ENCODE measurements at regions not wholly inside any gene's neighbourhood (a gene's known extent, or its start where the extent isn't known, plus 50 kb on each side); places are given as distances from the start of the nearest gene placed in this dataset.

DNA sequence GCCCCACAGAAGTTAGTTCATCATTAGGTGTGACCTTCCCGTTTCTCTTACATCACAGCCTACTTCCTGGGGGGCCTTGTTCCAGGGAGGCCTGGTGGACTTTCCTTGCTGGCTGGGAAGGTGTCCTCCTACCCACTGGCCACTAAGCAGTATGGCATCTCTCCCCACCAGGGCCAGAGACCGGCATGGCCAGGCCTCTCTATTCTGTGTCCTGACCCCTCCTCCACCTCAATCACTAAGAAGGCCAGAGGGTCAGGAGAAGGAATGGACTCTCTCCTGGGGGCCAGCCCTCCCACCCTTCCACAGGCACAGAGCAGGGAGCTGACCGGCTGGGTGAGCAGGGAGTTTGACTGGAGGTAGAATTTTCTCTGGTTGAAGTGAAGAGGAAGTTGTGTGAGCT, 81.9 kb downstream of the PJA1 start:
- no peak for DNase-seq

- no peak for DNase-seq
These were observed 82.5 kb downstream of the PJA1 start for GRCh38 chrX:69082753-69083150.

GRCh38 chrX:69082055-69082752, 83.0 kb downstream of the PJA1 start:
- DNase-seq = no peak

DNA sequence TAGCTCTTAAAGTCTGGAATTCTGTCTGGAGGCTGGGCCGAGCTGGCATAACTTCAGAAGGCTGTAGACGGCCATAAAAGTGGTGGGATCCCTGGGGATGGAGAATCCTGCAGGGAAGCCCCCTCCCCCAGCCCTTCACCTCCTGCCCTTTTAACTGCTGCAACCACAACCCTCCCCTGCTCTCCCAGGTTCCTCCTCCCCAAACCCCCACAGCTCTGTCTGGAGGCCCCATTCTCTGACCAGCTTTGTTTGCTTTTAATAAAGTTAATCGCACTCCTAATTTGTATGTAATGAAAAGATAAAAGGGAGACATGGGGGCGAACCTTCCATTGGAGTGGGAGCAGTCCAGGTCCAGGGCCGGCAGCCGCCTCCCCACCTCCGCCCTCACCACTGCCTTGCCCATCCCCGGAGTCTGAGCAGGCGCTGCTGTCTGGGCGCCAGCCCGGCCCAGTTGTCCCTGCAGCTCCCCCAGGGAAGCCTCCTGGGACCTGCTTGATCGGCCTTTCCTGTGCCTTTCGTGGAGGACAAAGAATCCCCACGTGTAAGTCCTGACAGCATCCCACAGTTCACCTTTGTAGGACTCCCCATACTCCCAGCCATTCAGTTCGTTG, 84.3 kb downstream of the PJA1 start:
- no peak for DNase-seq

DNA sequence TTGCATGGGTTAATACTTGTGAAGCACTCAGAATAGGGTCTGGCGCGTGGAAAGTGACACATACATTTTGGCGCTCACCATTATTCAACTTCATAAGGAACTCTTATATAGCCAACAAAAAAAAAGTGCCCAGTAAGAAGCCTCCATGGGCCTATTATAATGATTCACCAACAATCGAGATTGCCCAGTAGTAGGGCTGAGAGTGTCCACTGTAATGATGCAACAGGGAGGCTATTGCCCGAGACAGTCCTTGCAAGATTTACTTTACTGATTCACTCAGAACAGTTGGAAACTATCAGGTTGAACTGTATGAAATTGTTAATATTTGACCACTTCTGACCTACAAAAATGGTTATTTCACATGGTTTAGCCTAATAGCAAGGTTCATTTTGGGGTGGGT, 86.0 kb downstream of the PJA1 start:
- DNase-seq = no peak

GRCh38 chrX:69077895-69078455, 87.3 kb downstream of the PJA1 start:
- no peak for DNase-seq

DNA sequence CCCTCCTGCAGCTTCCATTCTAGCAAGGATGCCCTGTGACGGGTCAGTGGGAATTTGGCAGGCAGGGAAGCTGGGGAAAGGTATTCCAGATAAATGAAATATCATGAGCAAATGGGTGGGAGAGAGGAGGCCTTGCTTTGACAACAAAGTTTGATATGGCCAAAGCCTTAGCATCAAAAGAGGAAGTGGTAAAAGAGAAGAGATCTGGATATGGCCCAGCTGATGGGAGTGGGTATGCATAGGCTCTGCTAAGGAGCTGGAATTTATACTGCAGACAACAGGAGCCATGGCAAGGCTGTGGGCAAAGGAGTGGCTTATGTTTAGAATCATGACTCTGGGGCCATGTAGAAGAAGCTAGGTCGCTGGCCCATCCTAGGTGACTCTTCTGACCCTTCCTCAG, 89.2 kb downstream of the PJA1 start:
- no peak for DNase-seq

- no peak for DNase-seq
These were observed 90.5 kb downstream of the PJA1 start for GRCh38 chrX:69074726-69075125.

- DNase-seq = no peak
These were observed 91.5 kb downstream of the PJA1 start for GRCh38 chrX:69073721-69074120.

GRCh38 chrX:69073241-69073640, 92.0 kb downstream of the PJA1 start:
- DNase-seq = no peak

DNA sequence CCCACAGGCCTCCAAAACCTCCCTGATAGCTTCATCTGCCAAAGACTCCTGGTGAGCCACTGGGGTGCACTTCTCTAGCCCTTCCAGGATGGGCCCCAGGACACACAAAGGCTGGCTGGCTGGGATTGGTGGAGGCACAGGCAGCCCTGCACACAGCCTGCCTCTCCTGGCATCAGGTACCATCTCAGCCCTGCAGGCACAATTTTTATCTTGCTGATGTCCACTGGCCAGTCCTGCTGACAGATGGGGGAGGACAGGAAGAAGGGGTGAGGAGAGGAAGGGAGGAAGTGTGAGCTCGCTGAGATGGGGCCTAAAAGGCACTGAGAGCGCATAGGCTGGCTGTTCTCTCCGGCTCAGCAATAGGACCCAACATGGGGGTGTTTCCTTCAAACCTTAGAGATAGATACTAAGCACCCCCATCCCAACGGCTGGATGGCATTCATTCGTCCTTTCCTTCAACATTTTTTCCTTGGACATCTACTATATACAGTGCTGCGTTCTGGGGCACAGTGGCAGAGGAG, 92.7 kb downstream of the PJA1 start:
- DNase-seq = no peak

DNA sequence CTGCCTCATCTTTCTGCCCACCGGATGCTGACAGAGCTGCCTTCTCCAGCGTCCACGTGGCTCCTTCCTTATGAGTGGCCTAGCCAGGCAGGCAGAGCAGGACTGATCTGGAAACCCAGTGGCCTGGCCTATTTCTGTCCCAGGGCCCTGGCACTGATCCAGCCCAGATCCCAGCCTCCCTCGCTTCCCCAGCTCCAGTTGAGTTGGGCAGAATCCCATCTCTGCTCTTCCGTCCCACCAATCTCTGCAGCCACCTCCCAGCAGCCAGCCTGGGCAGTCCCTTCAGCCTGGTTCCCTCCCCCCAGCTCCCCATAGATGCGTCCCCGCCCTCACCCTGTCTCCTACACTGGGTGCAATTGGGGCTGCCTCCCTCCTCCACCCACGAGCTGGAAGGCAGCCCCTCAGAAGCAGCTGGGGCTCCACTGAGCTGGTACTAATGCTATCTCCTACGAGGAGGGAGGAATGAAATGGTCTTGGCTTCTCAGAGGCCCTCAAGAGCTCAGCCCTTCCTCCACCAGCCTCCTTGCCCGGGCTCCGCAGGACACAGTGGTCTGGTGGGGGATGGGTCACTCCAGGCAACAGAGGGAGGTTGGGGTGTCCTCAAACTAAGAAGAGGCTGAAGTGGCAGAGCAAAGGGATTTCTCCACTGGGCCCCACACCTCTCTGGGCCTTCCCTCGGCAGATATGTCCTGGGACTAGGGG, 94.2 kb downstream of the PJA1 start:
- DNase-seq = no peak

- no peak for DNase-seq
These were observed 95.4 kb downstream of the PJA1 start for GRCh38 chrX:69069876-69070275.

GRCh38 chrX:69069086-69069445, 96.2 kb downstream of the PJA1 start:
- DNase-seq = no peak

DNA sequence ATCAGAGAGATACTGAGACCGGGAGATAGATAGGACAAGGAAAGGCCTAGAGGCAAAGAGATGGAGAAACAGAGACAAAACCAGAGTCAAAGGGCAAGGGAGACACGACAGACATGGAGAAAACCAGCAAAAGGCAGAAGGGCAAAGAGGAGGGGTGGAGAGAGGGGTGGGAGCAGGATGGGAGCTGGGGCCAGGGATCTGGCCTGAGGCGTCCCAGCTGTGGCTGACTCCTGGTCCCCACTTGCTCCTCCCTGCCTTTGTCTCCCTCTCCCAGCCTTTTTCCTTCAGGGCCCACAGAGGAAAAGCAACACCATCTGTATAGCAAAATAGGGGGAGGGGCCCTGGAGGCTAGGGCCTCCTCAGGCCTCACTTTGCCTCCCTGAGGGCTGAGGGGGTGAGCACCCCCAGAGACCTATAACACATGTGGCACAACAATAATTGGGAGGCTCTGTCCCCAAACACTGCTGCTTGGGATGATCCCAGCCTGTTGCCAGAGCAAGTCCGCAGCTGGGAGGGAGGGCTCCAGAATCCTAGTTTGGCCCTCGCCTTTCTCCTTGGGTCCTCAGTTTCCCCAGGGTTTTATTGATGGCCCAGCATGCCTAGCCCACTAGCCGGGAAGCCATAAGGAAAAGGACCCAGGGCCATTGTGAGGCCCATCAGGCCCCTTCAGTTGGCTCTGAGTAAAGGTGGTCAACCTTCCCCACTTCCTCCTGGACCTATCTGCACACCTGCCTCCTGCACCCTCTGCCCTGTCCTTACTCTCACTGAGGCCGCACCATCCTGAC, 96.8 kb downstream of the PJA1 start:
- no peak for DNase-seq

DNA sequence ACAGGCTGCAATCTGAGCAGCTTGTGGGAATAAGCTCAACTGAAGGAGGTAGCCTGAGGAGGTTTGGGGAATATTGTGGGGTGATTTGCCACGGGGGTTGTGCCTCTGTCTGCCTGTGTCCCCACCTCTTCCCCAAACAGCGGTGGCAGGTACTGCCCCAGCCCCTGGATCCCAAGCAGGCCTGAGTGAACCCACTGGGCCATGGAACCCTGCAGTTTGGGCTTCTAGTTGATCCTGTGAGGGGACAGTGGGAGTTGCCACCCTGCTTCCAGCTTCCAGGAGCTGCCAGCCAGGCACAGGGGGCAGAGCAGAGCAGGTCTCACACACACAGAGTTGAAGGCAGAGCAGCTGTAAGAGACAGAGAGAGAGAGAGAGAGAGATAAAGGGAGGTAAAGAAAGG, 97.4 kb downstream of the PJA1 start:
- no peak for DNase-seq

GRCh38 chrX:69066966-69067525, 98.2 kb downstream of the PJA1 start:
- DNase-seq = no peak

DNA sequence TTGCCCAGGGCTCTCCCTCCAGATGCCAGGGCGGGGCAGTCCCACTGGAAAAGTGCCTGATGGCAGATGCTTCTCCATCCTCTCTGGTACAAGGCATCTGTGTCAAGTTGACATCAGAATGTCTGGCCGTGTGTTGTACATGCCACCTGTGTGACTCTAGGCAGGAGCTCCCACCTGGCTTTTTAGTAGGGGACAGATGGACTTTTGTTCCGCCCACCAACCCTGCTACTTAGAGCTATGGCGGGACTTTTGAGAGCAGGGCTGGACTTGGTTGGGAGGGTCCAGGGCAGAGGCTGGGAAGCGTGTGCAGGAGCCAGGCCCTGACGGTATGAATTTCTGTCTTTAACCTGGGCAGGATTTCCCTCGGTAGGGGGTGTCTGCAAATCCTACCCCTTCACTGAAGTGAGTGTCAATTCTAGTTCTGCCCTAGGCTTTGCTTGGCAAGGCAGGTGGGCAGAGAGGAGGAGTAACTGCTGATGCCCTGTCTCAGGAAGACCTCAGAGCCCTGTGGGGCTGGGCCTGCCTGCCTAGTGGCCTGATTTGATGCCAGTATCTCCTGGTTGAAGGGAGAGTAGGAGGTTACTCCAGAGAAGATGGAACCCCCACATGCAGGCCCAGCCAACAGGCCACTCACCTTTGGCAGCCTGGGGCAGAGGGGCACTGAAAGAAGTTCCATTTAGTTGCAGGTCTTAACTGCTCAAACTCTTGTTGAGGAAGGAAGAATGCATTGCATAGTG, 99.1 kb downstream of the PJA1 start:
- DNase-seq = no peak

DNA sequence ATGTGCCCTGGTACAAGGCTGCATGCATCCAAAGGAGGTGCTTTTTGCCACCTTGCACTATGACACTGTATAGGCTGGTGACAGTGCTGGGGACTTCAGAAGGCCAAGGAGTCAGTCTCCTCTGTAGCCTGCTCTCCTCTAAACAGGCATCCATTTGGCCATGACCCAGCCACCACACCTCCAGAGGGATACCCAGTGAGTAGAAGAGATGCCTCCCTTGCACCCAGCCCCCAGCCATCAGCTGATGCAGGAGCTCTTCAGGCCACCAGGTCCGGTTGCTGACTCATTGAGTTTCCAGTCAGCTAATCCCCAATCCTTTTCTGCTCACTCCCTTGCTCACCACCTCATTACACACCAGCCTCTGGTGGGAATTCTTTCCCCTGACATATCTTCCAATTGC, 99.8 kb downstream of the PJA1 start:
- no peak for DNase-seq

DNA sequence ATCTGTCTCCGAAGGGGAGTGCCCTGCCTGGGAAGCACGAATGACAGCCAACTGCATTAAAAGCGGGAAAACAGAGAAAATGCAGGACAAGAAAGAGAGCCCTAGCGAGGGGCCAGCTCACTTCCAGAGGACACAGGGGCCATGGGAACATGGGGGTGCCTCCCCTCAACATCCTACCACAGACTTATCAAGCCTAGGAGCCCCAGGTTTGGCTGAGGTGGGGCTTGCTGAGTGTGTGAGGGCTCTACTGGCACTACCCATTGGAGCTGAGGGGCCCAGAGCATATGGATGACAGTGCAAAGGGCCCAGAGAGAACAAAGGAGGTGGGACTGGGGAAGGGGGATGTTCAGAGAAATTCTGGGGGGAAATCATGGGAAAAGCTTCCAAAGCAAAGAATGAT, 101.8 kb downstream of the PJA1 start:
- no peak for DNase-seq

- DNase-seq = no peak
These were observed 102.8 kb downstream of the PJA1 start for GRCh38 chrX:69062493-69062892.
